A549 (cell line): ENCODE measurements at regions not wholly inside any gene's neighbourhood (a gene's known extent, or its start where the extent isn't known, plus 50 kb on each side); places are given as distances from the start of the nearest gene placed in this dataset.

ENCODE experiments used
- ATAC-seq, 2 experiments: fragments of 200-7000 bp in 1 of 2; fragments of >200 bp in 1 of 2; cut with Nextera tagmentation in 1 of 2; cut with Tn5 transposase in 1 of 2; 3 replicates each; pipeline versions ENCODE4 v1.8.0 to v1.9.1; 2018 to 2020; ENCODE audit warnings: mild to moderate bottlenecking in 1 of 2, moderate library complexity in 1 of 2
- CTCF ChIA-PET: fragments of 300-600 bp; sonication (Branson Sonifier 250); formaldehyde crosslinking; extraction: SDS; loops from one replicate; lab custom pipeline; 2021; ENCODE audit warnings: antibody characterized with exemption, inconsistent platforms; lab: Yijun Ruan, JAX
- POLR2A ChIA-PET: fragments of 350-600 bp; formaldehyde crosslinking; extraction: SDS; loops from one replicate; lab custom pipeline; 2021; ENCODE audit warnings: antibody characterized with exemption, inconsistent platforms; lab: Yijun Ruan, JAX
- DNase-seq, 2 experiments: peaks; one replicate each; pipeline versions ENCODE4 v3.0.0 to v3.0.0-alpha.2; 2011 to 2016; ENCODE audit warnings: low read depth in 1 of 2, low spot score in 1 of 2
- FAIRE-seq: peaks from 2 replicates; lab custom pipeline; 2011; peaks lifted over from hg19 to GRCh38; lab: Jason Lieb, UNC
- H3K27ac ChIP-seq, 2 experiments: fragments of >200 bp; sonication (Bioruptor Twin); formaldehyde crosslinking; 3 replicates each; pipeline ENCODE4 v1.5.1; 2016 to 2017
- H3K4me1 ChIP-seq: fragments of >200 bp; sonication (Bioruptor Twin); formaldehyde crosslinking; 3 replicates; pipeline ENCODE4 v1.6.1; 2016
- H3K4me2 ChIP-seq: fragments of >200 bp; sonication (Bioruptor Twin); formaldehyde crosslinking; 3 replicates; pipeline ENCODE4 v1.6.1; 2016
- H3K4me3 ChIP-seq: fragments of >200 bp; sonication (Bioruptor Twin); formaldehyde crosslinking; 3 replicates; pipeline ENCODE4 v1.5.1; 2016
- H3K9me3 ChIP-seq: fragments of >200 bp; sonication (Bioruptor Twin); formaldehyde crosslinking; 3 replicates; pipeline ENCODE4 v1.6.1; 2016
- BCL3 ChIP-seq: fragments of >200 bp; sonication (Bioruptor Twin); formaldehyde crosslinking; IDR thresholded peaks from 3 replicates; pipeline ENCODE4 v1.6.1; 2016
- CBX8 ChIP-seq: fragments of 200-600 bp; sonication (generic); IDR thresholded peaks from 2 replicates; pipeline ENCODE4 v1.6.1; 2016
- EHF ChIP-seq: fragments of 250-450 bp; sonication (Bioruptor Pico); IDR thresholded peaks from 2 replicates; pipeline ENCODE4 v1.5.0; 2020; ENCODE audit warnings: mild to moderate bottlenecking
- ELK1 ChIP-seq: fragments of 150-350 bp; IDR thresholded peaks from 2 replicates; pipeline ENCODE4 v1.6.1; 2014; ENCODE audit warnings: low read depth, mild to moderate bottlenecking, low read length
- ESRRA ChIP-seq: fragments of 150-350 bp; IDR thresholded peaks from 2 replicates; pipeline ENCODE4 v1.6.1; 2014; ENCODE audit warnings: mild to moderate bottlenecking, low read length, borderline replicate concordance
- HDAC2 ChIP-seq: fragments of 200-600 bp; sonication (generic); IDR thresholded peaks from 2 replicates; pipeline ENCODE4 v1.6.1; 2016
- HEYL ChIP-seq: fragments of 250-450 bp; sonication (Bioruptor Pico); IDR thresholded peaks from 2 replicates; pipeline ENCODE4 v1.8.0; 2021; ENCODE audit warnings: mild to moderate bottlenecking, moderate library complexity
- HMGXB4 ChIP-seq: fragments of 250-450 bp; sonication (Bioruptor Pico); IDR thresholded peaks from 2 replicates; pipeline ENCODE4 v1.5.0; 2021; ENCODE audit warnings: mild to moderate bottlenecking, moderate library complexity, borderline replicate concordance
- HOXB5 ChIP-seq: fragments of 250-450 bp; sonication (Bioruptor Pico); IDR thresholded peaks from 2 replicates; pipeline ENCODE4 v1.5.0; 2020; ENCODE audit warnings: mild to moderate bottlenecking, moderate library complexity
- MAFK ChIP-seq: fragments of 450-650 bp; IDR thresholded peaks from 2 replicates; pipeline ENCODE4 v1.6.1; 2014; ENCODE audit not compliant: partially characterized antibody
- MAX ChIP-seq: IDR thresholded peaks from 2 replicates; pipeline ENCODE4 v1.6.1; 2012
- MYC ChIP-seq: IDR thresholded peaks from 2 replicates; pipeline ENCODE4 v1.6.1; 2012; ENCODE audit warnings: mild to moderate bottlenecking, inconsistent platforms, low read length, improper control_type of control experiment, borderline replicate concordance
- PBX3 ChIP-seq: IDR thresholded peaks from 2 replicates; pipeline ENCODE4 v1.6.1; 2012
- RAD21 ChIP-seq, 2 experiments: fragments of >200 bp in 1 of 2; sonication (Bioruptor Twin) in 1 of 2; formaldehyde crosslinking in 1 of 2; IDR thresholded peaks in 1 of 2; conservative IDR thresholded peaks in 1 of 2; 2 replicates in 1 of 2; 3 replicates in 1 of 2; pipeline ENCODE4 v1.6.1; 2012 to 2018; ENCODE audit warnings: inconsistent platforms in 1 of 2
- REST ChIP-seq: fragments of 200-600 bp; sonication (generic); IDR thresholded peaks from 2 replicates; pipeline ENCODE4 v1.6.1; 2016; ENCODE audit warnings: antibody characterized with exemption, mild to moderate bottlenecking, moderate library complexity
- RFX5 ChIP-seq: fragments of 450-650 bp; IDR thresholded peaks from 2 replicates; pipeline ENCODE4 v1.7.1; 2014; ENCODE audit warnings: antibody characterized with exemption, mild to moderate bottlenecking, moderate library complexity
- RNF2 ChIP-seq: fragments of 200-600 bp; sonication (generic); IDR thresholded peaks from 2 replicates; pipeline ENCODE4 v1.6.1; 2016; ENCODE audit warnings: low read depth, mild to moderate bottlenecking, antibody characterized with exemption, moderate library complexity, borderline replicate concordance
- SREBF2 ChIP-seq: fragments of 450-650 bp; IDR thresholded peaks from 2 replicates; pipeline ENCODE4 v1.6.1; 2014; ENCODE audit warnings: mild to moderate bottlenecking, moderate library complexity
- TFCP2L1 ChIP-seq: fragments of 250-450 bp; sonication (Bioruptor Pico); IDR thresholded peaks from 2 replicates; pipeline ENCODE4 v1.5.0; 2021; ENCODE audit warnings: mild to moderate bottlenecking
- TP53 ChIP-seq: fragments of 250-450 bp; sonication (Bioruptor Pico); IDR thresholded peaks from 2 replicates; pipeline ENCODE4 v1.5.0; 2021; ENCODE audit warnings: mild to moderate bottlenecking, moderate library complexity
- ZFP36 ChIP-seq: fragments of 450-650 bp; IDR thresholded peaks from 2 replicates; pipeline ENCODE4 v1.6.1; 2014; ENCODE audit warnings: borderline replicate concordance; ENCODE audit not compliant: partially characterized antibody
- ZSCAN20 ChIP-seq: fragments of 250-450 bp; sonication (Bioruptor Pico); IDR thresholded peaks from 2 replicates; pipeline ENCODE4 v1.8.0; 2022; ENCODE audit warnings: mild to moderate bottlenecking, moderate library complexity
- WGBS: methylation state at CpG from one replicate; pipeline ENCODE4 v1.1.6; 2017; ENCODE audit errors: missing lambda C conversion rate; 5-methylcytosine and 5-hydroxymethylcytosine counted together

GRCh38 chr1:101175886-101176285 is 60.9 kb upstream of the S1PR1 start:
- ATAC-seq (no peak), FAIRE-seq (no peak), DNase-seq (no peak)
- H3K27ac ChIP-seq, result no peak overlapping the region
- no peaks in the 10 kb centered on the region for H3K4me1 ChIP-seq
- no peaks in the 10 kb centered on the region for H3K9me3 ChIP-seq
- POLR2A ChIA-PET, result no interaction called here
- no peak overlapping the region for H3K4me3 ChIP-seq
- no peak overlapping the region for H3K4me2 ChIP-seq
- WGBS, result 75% methylated on average over 1 of the region's 1 CpG
- TF ChIP-seq ZFP36 (no peak), PBX3 (no peak), HEYL (CRISPR knock-in tag) (no peak), RAD21 (conservative IDR thresholded peaks at IDR 0.05 in 1 of 2, IDR thresholded peaks at IDR 0.05 in 1 of 2) (no peak), CBX8 (no peak), MAFK (no peak), REST (no peak), TP53 (CRISPR knock-in tag) (no peak), HOXB5 (CRISPR knock-in tag) (no peak), SREBF2 (no peak), RNF2 (no peak), ELK1 (no peak), ZSCAN20 (CRISPR knock-in tag) (no peak), ESRRA (no peak), EHF (CRISPR knock-in tag) (no peak), TFCP2L1 (CRISPR knock-in tag) (no peak)
- CTCF ChIA-PET, result no interaction called here

GRCh38 chr1:101175466-101175865 is 61.4 kb upstream of the S1PR1 start:
- Histone ChIP-seq H3K4me1 (no peaks in the 10 kb centered on the region), H3K4me3 (no peak overlapping the region), H3K4me2 (no peak overlapping the region), H3K27ac (no peak overlapping the region), H3K9me3 (no peaks in the 10 kb centered on the region)
- POLR2A ChIA-PET, result no interaction called here
- WGBS, result 39% methylated on average over 3 of the region's 3 CpGs
- no peak for FAIRE-seq
- no peak for TF ChIP-seq TP53 (CRISPR knock-in tag)
- TF ChIP-seq RFX5, result no peak
- no peak for TF ChIP-seq ZFP36
- TF ChIP-seq MYC, result no peak
- no peak for ATAC-seq
- CTCF ChIA-PET, result interaction anchor here (1.3 kb wide), 1 partner anchor 113 kb away, joined by 3 read pairs; no protein-coding TSS in a partner anchor
- no peak for DNase-seq

- no peak overlapping the region for H3K4me2 ChIP-seq
- CTCF ChIA-PET, result interaction anchor here (1.3 kb wide), 1 partner anchor 114 kb away, joined by 3 read pairs; no protein-coding TSS in a partner anchor
Measured at GRCh38 chr1:101174722-101175121, 62.1 kb upstream of the S1PR1 start.

More at GRCh38 chr1:101174722-101175121, 62.1 kb upstream of the S1PR1 start:
- Histone ChIP-seq H3K27ac (no peak overlapping the region), H3K9me3 (no peaks in the 10 kb centered on the region), H3K4me1 (no peaks in the 10 kb centered on the region), H3K4me3 (no peak overlapping the region)
- POLR2A ChIA-PET, result no interaction called here
- WGBS, result 62% methylated on average over 5 of the region's 5 CpGs
- no peak for TF ChIP-seq MAX
- no peak for TF ChIP-seq HDAC2
- no peak for TF ChIP-seq HMGXB4 (CRISPR knock-in tag)
- no peak for TF ChIP-seq BCL3
- no peak for TF ChIP-seq MAFK
- ATAC-seq (no peak), FAIRE-seq (no peak), DNase-seq (no peak)
